Fibroblast of the conjunctiva (primary cell): ENCODE measurements at regions not wholly inside any gene's neighbourhood (a gene's known extent, or its start where the extent isn't known, plus 50 kb on each side); places are given as distances from the start of the nearest gene placed in this dataset.
"Not testable (repeated sequence)": the region's sequence is repeated elsewhere in the genome, so short reads cannot be mapped to it uniquely, and the experiment has no call there.

ENCODE experiments used
- DNase-seq: peaks from one replicate; pipeline ENCODE4 v3.0.0-alpha.2; 2010; ENCODE audit warnings: low read depth

GRCh38 chr11:115629456-115630015, 125.3 kb upstream of the CADM1 start:
- DNase-seq = no peak

GRCh38 chr11:115627666-115628460, 123.6 kb upstream of the CADM1 start:
- DNase-seq = no peak

GRCh38 chr11:115627071-115627470, 122.9 kb upstream of the CADM1 start:
- no peak for DNase-seq

GRCh38 chr11:115626414-115626813, 122.2 kb upstream of the CADM1 start:
- no peak for DNase-seq

GRCh38 chr11:115625502-115625901, 121.3 kb upstream of the CADM1 start:
- DNase-seq = no peak

GRCh38 chr11:115624065-115624464, 119.8 kb upstream of the CADM1 start:
- DNase-seq = no peak

GRCh38 chr11:115623021-115623451, 118.8 kb upstream of the CADM1 start:
- DNase-seq = peak; percentile 80

GRCh38 chr11:115618428-115618827, 114.2 kb upstream of the CADM1 start:
- no peak for DNase-seq

- no peak for DNase-seq
Observed at GRCh38 chr11:115617767-115618166, 113.6 kb upstream of the CADM1 start.

GRCh38 chr11:115616971-115617370, 112.8 kb upstream of the CADM1 start:
- peak; percentile 10 for DNase-seq

GRCh38 chr11:115613986-115614632, 109.9 kb upstream of the CADM1 start:
- DNase-seq = peak; percentile 9

- DNase-seq = no peak
Observed at GRCh38 chr11:115613004-115613403, 108.8 kb upstream of the CADM1 start.

- no peak for DNase-seq
Observed at GRCh38 chr11:115612046-115612730, 108.0 kb upstream of the CADM1 start.

- no peak for DNase-seq
Observed at GRCh38 chr11:115611343-115611742, 107.1 kb upstream of the CADM1 start.

- no peak for DNase-seq
Observed at GRCh38 chr11:115610908-115611307, 106.7 kb upstream of the CADM1 start.

GRCh38 chr11:115610234-115610633, 106.0 kb upstream of the CADM1 start:
- DNase-seq = not testable (repeated sequence)

GRCh38 chr11:115608976-115609375, 104.8 kb upstream of the CADM1 start:
- no peak for DNase-seq

GRCh38 chr11:115607621-115608221, 103.5 kb upstream of the CADM1 start:
- DNase-seq = no peak

GRCh38 chr11:115606498-115607220, 102.4 kb upstream of the CADM1 start:
- DNase-seq = no peak

- no peak for DNase-seq
Observed at GRCh38 chr11:115605871-115606497, 101.8 kb upstream of the CADM1 start.

- DNase-seq = not testable (repeated sequence)
Observed at GRCh38 chr11:115605397-115605796, 101.2 kb upstream of the CADM1 start.
